Fibroblast of upper back skin (primary cell): ENCODE measurements at regions not wholly inside any gene's neighbourhood (a gene's known extent, or its start where the extent isn't known, plus 50 kb on each side); places are given as distances from the start of the nearest gene placed in this dataset.
"Not testable (repeated sequence)": the region's sequence is repeated elsewhere in the genome, so short reads cannot be mapped to it uniquely, and the experiment has no call there.

ENCODE experiments used
- DNase-seq: peaks from one replicate; pipeline ENCODE4 v3.0.0-alpha.2; 2013

- DNase-seq: no peak
Observed at GRCh38 chr12:90585640-90586304, 369.2 kb downstream of the CCER1 start.

- DNase-seq: no peak
Observed at GRCh38 chr12:90576707-90577106, 378.3 kb downstream of the CCER1 start.

DNA sequence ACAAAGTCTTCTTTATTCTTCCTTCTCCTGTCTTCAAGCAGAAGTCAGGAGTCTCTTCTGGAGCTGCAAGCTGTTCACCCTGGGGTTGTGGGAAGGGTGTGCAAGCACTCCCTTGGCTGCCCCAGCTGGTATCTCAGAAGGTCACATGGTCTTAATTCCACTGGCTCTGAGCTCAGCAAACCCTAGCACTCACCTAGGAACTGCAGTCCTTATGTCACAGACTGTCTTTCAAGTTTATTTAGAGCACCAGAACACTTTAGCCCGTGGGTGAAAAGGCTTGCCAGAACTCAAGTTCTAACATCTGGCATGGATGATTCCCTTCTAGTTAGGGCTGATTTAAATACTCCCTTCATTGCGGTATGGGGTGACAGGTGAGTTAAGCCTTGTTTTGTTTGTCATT is 379.0 kb downstream of the CCER1 start:
- no peak for DNase-seq

- no peak for DNase-seq
Observed at GRCh38 chr12:90574676-90575075, 380.3 kb downstream of the CCER1 start.

- no peak for DNase-seq
Observed at GRCh38 chr12:90572778-90573177, 382.2 kb downstream of the CCER1 start.

- DNase-seq: no peak
Observed at GRCh38 chr12:90569685-90570084, 385.3 kb downstream of the CCER1 start.

DNA sequence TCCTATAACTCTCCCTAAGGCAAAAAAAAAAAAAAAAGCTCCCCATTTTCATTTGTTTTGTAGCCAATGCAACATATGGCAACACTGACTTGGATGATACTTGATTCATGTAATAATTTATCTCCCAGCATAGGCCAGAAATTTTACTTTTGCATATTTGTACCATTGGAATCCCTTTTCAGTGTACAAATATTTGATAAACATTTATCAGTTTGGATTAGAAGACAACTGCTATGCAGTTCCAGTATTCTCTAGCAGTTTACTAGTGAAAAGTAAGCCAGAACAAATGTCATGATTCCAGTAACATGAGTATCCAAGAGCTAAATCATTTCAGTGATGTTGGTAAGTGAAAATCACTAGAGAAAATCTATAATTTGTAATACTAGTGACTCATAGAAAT is 392.3 kb downstream of the CCER1 start:
- no peak for DNase-seq

DNA sequence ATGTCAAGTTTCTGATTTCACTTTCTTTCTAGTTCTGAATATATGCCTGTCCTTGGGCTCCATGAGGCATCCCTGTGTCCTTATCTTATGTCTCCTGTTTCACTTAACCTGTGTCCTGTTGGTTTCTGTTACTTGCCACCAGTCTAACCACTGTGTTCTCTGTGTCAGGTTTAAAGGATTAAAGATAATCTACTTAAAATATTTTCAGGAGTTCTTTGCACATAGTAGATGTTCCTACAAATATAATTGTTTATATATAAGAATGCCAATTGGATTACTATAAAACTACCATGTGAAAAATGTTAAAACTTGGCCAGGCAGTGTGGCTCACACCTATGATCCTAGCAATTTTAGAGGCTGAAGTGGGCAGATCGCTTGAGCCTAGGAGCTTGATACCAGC is 406.4 kb downstream of the CCER1 start:
- DNase-seq: no peak

DNA sequence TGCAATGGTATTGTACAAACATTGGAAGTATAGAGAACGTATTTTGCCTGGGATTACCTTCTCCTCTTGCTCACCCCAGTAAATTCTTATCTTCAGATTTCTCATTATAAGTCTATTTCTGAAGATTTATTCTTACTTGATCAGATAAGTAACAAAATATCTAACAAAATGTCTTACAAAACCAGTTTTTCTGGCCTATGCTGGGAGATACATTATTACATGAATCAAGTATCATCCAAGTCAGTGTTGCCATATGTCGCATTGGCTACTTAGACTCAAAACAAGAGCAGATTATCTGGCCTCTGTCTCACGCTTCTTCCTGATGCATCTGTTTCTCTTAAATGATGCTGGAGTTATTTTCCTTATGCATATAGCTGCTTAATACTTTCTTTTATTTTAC is 408.5 kb downstream of the CCER1 start:
- no peak for DNase-seq

GRCh38 chr12:90543841-90544240 is 411.1 kb downstream of the CCER1 start:
- peak; percentile 43 for DNase-seq

DNA sequence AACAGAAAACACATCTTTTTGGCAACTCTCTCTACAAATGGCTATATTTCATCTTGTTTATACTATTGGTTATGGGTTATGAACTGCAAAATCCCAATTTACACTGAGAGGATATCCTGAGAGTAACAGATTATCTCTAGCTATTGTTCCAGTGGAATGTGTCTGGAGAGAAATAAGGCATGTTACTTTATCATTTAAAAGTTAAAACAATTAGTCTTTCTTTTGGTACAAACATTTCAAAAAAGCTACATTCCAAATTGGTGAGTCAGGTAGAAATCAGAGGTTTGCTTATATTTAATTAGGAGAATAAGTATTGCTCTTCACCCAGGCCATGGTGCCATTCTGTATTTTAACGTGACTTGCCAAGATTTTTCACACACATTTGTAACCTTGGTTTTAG is 411.6 kb downstream of the CCER1 start:
- DNase-seq: peak; percentile 16

- not testable (repeated sequence) for DNase-seq
Observed at GRCh38 chr12:90542852-90543251, 412.1 kb downstream of the CCER1 start.

DNA sequence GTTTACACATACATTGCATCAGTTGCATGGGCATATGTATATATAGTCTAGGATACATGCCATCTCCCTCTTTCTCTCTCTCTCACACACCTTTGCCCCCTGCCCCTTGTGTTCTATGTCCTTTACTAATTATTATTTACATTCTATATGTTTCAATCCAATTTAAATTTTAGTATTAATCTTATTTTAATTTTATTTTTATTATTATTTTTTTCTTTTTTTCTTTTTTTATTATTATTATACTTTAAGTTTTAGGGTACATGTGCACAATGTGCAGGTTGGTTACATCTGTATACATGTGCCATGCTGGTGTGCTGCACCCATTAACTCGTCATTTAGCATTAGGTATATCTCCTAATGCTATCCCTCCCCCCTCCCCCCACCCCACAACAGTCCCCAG is 421.1 kb downstream of the CCER1 start:
- DNase-seq: not testable (repeated sequence)

GRCh38 chr12:90520002-90520734 is 434.8 kb downstream of the CCER1 start:
- no peak for DNase-seq

GRCh38 chr12:90519285-90519684 is 435.7 kb downstream of the CCER1 start:
- no peak for DNase-seq

- peak; percentile 29 for DNase-seq
Observed at GRCh38 chr12:90515199-90516175, 439.5 kb downstream of the CCER1 start.

GRCh38 chr12:90514325-90514724 is 440.7 kb downstream of the CCER1 start:
- DNase-seq: peak; percentile 79

DNA sequence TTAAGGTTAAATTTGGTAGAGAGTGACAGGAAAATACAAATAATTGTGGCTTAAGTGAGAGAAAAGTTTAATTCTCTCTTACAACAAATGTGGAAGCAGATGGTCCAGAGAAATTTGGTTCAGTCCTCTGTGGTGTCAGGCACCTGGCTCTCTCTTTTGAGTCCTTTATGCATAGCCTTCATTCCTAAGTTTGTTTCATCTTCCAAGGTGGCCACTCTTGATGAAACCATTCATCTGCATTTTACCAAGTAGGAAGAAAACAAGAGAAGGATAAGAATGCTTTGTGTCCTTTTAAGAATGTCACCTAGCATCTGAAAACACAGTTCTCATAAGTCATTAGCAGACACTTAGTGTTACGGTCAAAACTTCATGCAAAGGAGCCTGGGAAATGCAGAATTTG is 442.5 kb downstream of the CCER1 start:
- DNase-seq: no peak

DNA sequence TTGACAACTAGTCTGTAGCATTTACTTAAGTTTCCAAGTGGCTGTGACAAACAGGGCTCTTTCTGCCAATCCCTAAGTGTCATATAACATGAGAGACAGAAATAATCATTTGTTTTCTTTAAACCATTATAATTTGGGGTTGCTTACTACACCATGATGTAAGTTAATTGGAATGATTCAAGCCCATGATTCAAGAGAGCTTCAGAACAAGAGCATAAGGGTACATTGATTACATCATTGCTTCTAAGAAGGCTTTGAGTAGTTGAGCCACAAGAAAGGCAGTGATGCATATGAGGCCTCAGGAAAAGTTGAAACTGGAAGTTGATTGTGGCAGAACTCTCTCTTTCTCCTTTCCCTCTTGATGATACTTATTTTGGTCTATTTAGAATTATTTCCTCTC is 444.0 kb downstream of the CCER1 start:
- peak; percentile 36 for DNase-seq

DNA sequence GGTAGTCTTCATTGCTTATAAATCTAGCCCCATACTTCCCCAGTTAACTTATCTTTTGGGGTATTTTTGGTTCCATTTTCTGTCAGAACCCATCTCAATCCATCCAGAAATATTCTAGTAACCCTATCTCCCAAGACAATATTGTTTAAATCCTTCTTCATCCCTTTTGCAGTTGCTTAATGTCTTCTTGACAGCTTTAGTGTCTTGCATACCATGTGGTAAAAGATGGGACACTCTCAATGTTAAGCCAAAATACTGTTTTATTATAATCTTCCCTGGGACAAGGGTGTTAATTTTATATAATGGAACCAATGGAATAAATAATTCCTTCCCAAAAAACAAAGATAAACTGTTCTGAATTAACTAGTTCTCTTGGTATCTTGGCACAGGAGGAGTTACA is 450.2 kb downstream of the CCER1 start:
- DNase-seq: no peak

- DNase-seq: no peak
Observed at GRCh38 chr12:90502070-90502469, 452.9 kb downstream of the CCER1 start.

DNA sequence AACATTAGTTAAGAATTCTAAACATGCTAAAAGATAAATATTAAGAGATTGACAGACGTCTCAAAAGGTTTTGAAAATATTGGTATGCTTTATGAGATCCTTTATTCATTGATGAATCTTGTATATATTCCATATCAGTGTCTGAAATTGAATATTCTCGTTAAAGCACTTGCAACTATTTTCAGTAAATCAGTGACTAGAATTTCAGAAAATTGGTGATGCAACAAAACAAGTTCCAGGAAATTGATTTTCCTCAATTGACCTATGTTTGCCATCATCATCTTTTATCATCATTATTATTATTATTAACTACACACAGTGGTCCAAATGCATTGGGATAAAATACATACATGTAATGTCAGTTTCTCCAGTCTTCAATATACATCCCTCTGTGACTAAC is 453.6 kb downstream of the CCER1 start:
- DNase-seq: no peak

DNA sequence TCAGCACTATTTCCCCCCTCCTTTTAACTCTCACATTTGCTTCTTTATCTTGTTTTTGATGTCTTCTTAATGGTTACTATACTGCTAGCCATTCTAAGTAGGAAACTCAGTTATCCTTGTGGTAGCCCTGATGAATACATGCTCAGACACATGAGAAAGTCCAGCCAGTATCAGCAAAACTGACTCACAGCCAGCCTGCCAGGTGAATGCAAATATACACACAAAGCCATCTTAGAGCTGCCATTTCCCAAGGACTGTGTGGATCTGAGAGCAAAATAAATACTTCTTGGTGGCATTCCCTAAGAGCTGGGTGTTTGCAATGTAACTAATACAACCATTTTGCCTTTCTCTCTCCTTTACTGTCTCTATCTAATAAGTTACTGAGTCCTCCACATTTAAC is 455.2 kb downstream of the CCER1 start:
- DNase-seq: no peak
